ENCODE measurements at regions not wholly inside any gene's neighbourhood (a gene's known extent, or its start where the extent isn't known, plus 50 kb on each side); places are given as distances from the start of the nearest gene placed in this dataset.

- TF ChIP-seq CTCF (optimal IDR thresholded peaks at IDR 0.05 in 1 of 3, IDR thresholded peaks at IDR 0.05 in 1 of 3, conservative IDR thresholded peaks at IDR 0.05 in 1 of 3; ENCODE audit: extremely low read depth in 1 of 3, insufficient read depth in 2 of 3, low read length in 3 of 3) = peak in 2 of 3 experiments; percentile 31 to 33
- no peak for TF ChIP-seq EZH2 (IDR thresholded peaks at IDR 0.05; ENCODE audit: low read length)
Observed at GRCh38 chr17:70629902-70630301, 460.6 kb downstream of the KCNJ2 start.

All from keratinocyte (primary cell).